Right renal cortex interstitium (tissue), 3 donors: ENCODE measurements at regions not wholly inside any gene's neighbourhood (a gene's known extent, or its start where the extent isn't known, plus 50 kb on each side); places are given as distances from the start of the nearest gene placed in this dataset.

Source experiments
- DNase-seq, 3 donors: peaks; one replicate each; pipeline ENCODE4 v3.0.0-alpha.2; 2013; ENCODE audit warnings: low read depth in 3 of 3, low spot score in 2 of 3

DNA sequence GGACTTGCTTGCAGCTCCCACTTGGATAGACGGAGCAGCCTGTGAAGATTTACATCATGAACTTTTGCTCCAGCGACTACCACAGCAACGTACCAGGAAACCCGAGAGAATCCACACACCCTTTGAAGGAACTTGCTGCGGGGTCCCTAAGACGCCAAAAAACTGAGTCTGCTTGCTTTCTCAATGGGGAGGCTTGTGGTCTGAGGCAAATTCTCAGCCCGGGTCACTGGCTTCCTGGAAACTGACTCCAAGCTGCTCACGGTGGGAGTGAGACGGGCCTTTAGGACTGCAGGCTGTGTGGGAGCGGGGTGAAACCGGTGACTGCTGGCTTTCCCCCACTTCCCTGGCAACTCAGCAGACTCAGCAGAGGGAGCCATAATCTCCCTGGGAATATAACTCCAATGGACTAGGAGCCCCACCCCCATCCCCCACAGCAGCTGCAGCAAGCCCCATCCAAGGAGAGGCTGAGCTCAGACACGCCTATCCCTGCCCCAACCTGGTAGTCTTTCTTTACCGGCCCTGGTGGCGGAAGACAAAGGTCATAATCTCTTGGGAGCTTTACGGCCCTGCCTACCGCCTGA is 466.0 kb downstream of the CAAP1 start:
- no peak for DNase-seq

- no peak for DNase-seq
Observed at GRCh38 chr9:26418480-26418879, 474.1 kb downstream of the CAAP1 start.

- DNase-seq: no peak
Observed at GRCh38 chr9:26415528-26415927, 477.1 kb downstream of the CAAP1 start.

- no peak for DNase-seq
Observed at GRCh38 chr9:26413611-26414010, 479.0 kb downstream of the CAAP1 start.

DNA sequence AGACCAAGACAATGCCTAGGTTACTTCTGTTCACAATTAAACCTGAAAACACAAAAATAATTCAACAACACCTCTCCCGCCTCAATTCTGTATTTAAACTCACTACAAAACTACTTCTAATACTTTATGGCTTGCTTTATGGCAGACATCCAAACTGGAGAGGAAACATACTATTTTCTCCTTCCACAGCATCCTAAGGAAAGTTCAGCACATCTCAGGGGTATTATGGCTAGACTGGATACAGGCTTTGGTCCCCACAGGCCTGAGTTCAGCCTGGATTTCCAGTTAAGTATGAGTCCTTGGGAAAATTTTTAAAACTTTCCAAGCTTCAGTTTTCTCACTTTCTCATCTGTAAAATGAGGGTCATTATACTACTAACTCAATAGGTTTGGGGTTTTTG is 480.2 kb downstream of the CAAP1 start:
- no peak for DNase-seq

DNA sequence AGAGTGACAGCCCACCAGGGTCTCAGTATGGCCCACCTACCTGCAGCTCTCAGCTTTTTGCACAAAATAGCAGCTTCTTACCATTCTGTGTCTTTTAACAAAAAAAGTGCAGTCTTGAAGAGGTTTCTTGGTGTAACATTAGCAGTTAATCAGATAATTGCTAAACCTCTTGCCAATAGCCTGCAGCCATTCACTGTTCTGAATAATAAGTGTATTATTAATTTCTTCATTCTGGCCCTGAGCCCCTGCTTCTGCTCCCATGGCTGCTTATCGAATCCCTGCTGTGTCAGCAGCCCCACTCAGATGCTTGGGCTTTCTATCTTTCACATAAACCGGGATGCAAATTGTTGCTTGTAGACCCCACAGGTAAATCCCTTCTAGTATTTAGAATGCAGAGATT is 485.9 kb downstream of the CAAP1 start:
- DNase-seq: no peak

DNA sequence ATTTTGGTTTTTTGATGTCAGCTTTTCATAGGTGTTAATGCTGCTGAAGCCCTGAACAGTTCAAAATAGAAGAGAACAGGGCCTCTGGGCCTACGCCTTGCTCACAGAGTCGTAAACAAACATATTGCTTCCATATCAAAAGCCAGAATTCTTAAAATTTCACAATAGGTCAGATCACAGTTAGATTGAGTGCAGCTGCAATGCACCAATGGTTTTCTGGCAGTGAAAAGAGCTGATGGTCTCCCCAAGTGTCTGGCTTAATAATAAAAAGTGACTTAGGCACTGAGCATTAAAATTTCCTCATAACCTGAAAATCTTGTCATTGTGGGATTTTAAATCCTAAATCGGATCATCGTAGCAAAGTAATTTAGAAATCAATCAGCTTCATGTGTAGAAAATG is 493.0 kb downstream of the CAAP1 start:
- no peak for DNase-seq

DNA sequence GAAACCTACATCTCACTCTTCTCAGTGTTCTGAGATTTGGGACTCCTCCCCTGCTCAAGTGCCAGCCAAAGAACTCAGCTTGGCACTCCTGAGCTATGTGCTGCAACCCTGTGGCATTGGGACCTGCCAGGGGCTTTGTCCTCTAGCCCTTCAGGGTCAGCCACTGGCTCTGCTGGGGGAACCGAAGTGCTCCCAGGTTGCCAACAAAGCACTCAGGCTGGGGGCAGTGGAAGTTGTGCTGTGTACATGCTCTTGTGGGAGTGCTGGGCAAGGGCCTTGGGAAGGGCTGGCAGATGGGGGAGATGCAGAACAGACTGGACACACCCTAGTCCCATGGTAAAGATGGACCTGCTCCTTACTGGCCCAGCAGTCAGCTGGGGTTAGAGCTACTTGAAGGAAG is 498.6 kb downstream of the CAAP1 start:
- no peak for DNase-seq

GRCh38 chr9:26392639-26393038 is 500.0 kb downstream of the CAAP1 start:
- DNase-seq: no peak

- no peak for DNase-seq
Observed at GRCh38 chr9:26391036-26391435, 501.6 kb downstream of the CAAP1 start.

- DNase-seq: no peak
Observed at GRCh38 chr9:26375448-26375847, 517.2 kb downstream of the CAAP1 start.

- no peak for DNase-seq
Observed at GRCh38 chr9:26373616-26374015, 519.0 kb downstream of the CAAP1 start.

DNA sequence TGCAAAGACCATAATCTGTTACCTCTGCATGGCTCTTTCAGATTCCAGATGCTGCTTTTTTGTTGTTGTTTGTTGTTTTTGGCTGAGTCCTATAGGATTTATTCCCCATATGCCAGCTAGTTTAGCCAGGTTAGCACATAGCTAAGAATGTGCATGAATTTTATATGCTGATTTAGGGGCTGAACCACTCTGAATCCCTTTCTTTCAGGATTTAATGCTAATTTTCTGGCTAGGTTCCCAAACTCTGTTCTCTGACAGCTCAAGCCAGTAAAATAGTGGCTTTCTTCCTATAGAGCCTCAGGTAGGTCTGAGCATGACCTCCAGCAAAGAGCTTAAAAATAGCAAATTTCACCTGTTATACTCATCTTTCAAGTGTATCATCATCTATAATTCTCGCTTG is 521.4 kb downstream of the CAAP1 start:
- no peak for DNase-seq

DNA sequence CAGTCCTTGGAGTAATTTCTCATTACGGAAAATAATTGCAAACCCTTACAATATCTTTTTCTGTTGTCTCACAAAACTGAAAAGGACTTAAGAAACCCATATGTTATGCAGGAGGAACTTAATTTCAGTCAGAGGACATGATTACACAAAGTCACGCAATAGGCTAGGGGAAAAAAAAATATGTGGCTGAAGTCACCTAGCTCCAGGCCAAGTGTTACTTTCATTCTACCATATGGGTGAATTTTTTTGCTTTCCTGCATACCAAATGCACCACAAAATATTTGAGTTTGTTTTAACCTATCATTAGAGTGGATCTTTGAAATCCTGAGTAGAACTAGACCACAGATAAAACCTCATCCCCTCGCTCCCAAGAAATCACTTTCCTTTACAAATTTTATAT is 523.5 kb downstream of the CAAP1 start:
- DNase-seq: no peak

DNA sequence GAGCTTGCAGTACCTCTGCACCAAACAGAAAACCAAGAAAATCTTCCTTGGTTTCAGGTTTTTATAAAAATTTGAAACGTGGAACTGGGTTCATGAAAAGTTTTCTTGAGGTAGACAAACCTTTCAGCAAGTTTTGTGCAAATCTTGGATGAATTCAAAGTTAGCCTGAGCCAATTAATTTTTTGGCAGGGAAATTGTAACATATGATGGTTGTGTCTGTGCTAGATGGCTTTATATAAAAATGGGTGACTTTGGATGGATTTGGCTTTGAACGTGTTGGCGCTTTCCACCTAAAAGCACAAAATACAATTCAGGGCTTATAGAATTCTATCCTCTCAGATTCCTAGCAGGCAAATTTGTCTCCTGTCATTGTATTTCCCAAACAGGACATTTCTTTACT is 524.4 kb downstream of the CAAP1 start:
- no peak for DNase-seq

DNA sequence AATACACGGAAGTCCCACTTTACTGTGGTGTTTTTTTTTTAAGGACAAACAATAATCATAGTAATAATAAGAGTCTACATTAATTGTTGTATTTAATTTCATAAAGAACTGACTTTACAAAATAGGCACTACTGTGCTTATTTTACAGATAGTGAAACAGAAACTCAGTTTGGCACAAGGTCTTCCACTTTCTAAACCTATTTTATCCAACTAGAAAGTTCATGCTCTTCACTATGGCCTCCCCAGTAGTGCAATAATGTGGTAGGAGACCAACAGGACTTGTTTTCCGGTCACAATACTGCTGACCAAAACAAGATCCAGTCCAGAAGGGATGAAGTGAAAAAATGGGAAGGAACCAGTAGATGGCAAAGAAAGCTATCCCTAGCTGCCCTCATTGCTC is 531.6 kb downstream of the CAAP1 start:
- DNase-seq: no peak

DNA sequence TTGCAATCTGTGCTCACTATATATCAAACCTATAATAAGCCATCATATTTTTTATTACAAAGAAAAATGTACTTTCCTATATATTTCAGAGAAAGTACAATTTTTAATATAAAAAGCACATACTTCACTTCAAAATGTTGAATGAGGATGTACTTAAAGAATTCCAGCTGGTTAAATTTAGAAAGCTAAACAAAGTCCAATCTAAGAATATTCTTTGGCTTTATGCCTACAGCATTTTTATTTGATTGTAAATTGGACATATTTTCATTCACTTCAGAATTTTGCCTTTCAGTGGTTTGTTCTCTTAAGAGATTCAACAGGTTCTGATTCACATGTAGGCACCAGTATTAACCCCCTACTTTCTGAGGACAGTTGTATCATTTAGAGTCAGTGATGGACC is 533.8 kb downstream of the CAAP1 start:
- no peak for DNase-seq

GRCh38 chr9:26357803-26358344 is 534.7 kb downstream of the CAAP1 start:
- DNase-seq: no peak

- DNase-seq: no peak
Observed at GRCh38 chr9:26356491-26356890, 536.1 kb downstream of the CAAP1 start.

DNA sequence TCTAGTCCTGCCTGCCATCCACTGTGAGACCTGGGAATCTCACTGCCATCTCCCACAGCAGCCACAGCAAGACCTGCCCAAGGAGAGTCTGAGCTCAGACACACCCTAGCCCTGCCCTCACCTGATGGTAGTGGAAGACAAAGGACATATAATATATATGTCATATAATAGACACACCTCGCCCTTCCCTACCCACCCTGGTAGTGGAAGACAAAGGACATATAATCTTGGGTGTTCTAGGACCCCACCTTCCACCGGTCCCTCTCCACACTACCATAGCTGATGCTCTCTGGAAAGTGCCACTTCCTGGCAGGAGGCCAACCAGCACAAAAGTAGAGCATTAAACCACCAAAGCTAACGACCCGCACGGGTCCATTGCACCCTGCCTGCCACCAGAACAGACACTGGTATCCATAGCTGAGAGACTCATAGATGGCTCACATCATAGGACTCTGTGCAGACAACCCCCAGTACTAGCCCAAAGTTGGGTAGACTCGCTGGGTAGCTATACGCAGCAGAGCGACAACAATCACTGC is 545.6 kb downstream of the CAAP1 start:
- no peak for DNase-seq

DNA sequence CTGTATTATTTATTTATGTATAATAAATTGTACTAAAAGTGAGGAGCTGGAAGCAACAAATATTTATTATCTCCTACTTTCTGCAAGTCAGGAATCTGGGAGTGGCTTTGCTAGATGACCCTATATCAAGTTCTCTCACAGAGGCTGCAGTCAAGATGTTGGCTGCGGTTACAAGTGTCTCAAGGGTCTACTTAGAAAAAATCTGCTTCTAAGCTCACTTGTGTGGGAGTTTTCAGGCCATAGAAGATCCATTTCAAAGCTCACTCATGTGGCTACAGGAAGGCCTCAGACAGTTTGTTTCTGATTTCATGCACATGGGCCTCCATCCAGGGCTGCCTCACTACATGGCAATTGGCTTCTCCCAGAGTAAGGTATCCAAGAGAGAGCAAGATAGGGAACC is 551.1 kb downstream of the CAAP1 start:
- DNase-seq: no peak

DNA sequence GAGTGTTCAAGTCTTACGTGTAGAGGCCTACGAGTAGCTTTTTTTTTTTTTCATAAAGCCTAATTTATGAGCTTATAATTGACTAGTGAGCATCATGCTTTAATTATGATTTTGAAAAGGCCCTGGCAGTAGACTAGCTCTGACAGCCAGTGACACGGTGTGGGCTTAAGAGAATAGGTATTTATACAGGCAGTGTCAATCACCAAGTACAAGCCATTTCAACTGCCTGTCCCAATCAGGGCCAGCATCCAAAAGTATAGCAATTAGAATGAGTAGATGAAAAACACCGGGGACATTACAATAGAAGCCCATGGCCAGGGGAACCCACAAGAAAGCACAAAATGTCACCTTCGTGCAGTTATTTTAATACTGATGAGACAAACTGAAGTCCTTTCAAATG is 552.8 kb downstream of the CAAP1 start:
- DNase-seq: no peak

- DNase-seq: no peak
Observed at GRCh38 chr9:26335116-26335515, 557.5 kb downstream of the CAAP1 start.
